ENCODE measurements at regions not wholly inside any gene's neighbourhood (a gene's known extent, or its start where the extent isn't known, plus 50 kb on each side); places are given as distances from the start of the nearest gene placed in this dataset.
"Not testable (repeated sequence)": the region's sequence is repeated elsewhere in the genome, so short reads cannot be mapped to it uniquely, and the experiment has no call there.

GRCh38 chr22:17300926-17301325 lies 68.3 kb upstream of the CECR2 start:
- H3K4me3 ChIP-seq (ENCODE audit: low read depth, low read length, poor library complexity, severe bottlenecking) = no peak overlapping the region
- no peak for TF ChIP-seq CTCF (conservative IDR thresholded peaks at IDR 0.05; ENCODE audit: low read depth, low read length)
- TF ChIP-seq EZH2 (IDR thresholded peaks at IDR 0.05; ENCODE audit: borderline replicate concordance, low read depth, low read length, poor library complexity, severe bottlenecking) = no peak
- H3K27me3 ChIP-seq (replicated peaks; ENCODE audit: insufficient read depth, low read depth, low read length, poor library complexity) = no peaks in the 10 kb centered on the region
- no peaks in the 10 kb centered on the region for H3K36me3 ChIP-seq (ENCODE audit: insufficient read depth, low read length, poor library complexity, severe bottlenecking)
- no peaks in the 10 kb centered on the region for H3K9me3 ChIP-seq (ENCODE audit: low read depth, low read length, poor library complexity, severe bottlenecking)
- BruUV-seq (replicated peaks) = no TSS peak
- POLR2A ChIA-PET (ENCODE audit: low non-redundant PET) = no interaction called here
- H3K4me1 ChIP-seq (ENCODE audit: insufficient read depth, low read length, poor library complexity, severe bottlenecking) = no peaks in the 10 kb centered on the region
- DNase-seq (ENCODE audit: low spot score) = no peak
- no peak overlapping the region for H3K27ac ChIP-seq (ENCODE audit: low read depth, low read length, poor library complexity, severe bottlenecking)
- CTCF ChIA-PET = no interaction called here
- intact Hi-C loops (cut with micrococcal nuclease; ENCODE audit: unreplicated experiment) = no loop called here

GRCh38 chr22:17298805-17299502 lies 70.3 kb upstream of the CECR2 start:
- H3K4me1 ChIP-seq (ENCODE audit: insufficient read depth, low read length, poor library complexity, severe bottlenecking); H3K27ac ChIP-seq (ENCODE audit: low read depth, low read length, poor library complexity, severe bottlenecking); H3K36me3 ChIP-seq (ENCODE audit: insufficient read depth, low read length, poor library complexity, severe bottlenecking); POLR2A ChIA-PET (ENCODE audit: low non-redundant PET); H3K27me3 ChIP-seq (replicated peaks; ENCODE audit: insufficient read depth, low read depth, low read length, poor library complexity); DNase-seq (ENCODE audit: low spot score); BruUV-seq (replicated peaks); H3K9me3 ChIP-seq (ENCODE audit: low read depth, low read length, poor library complexity, severe bottlenecking); intact Hi-C loops (cut with micrococcal nuclease; ENCODE audit: unreplicated experiment); CTCF ChIA-PET; H3K4me3 ChIP-seq (ENCODE audit: low read depth, low read length, poor library complexity, severe bottlenecking): not testable (repeated sequence)

- POLR2A ChIA-PET (ENCODE audit: low non-redundant PET) = interaction anchor here (0.6 kb wide), 1 partner anchor 83 kb away, joined by 3 read pairs; no protein-coding TSS in a partner anchor
- no peak for DNase-seq (ENCODE audit: low spot score)
- H3K27ac ChIP-seq (ENCODE audit: low read depth, low read length, poor library complexity, severe bottlenecking) = no peak overlapping the region
- CTCF ChIA-PET = no interaction called here
- H3K27me3 ChIP-seq (replicated peaks; ENCODE audit: insufficient read depth, low read depth, low read length, poor library complexity) = no peaks in the 10 kb centered on the region
- BruUV-seq (replicated peaks) = no TSS peak
- no peaks in the 10 kb centered on the region for H3K36me3 ChIP-seq (ENCODE audit: insufficient read depth, low read length, poor library complexity, severe bottlenecking)
- no peaks in the 10 kb centered on the region for H3K4me1 ChIP-seq (ENCODE audit: insufficient read depth, low read length, poor library complexity, severe bottlenecking)
- no peaks in the 10 kb centered on the region for H3K9me3 ChIP-seq (ENCODE audit: low read depth, low read length, poor library complexity, severe bottlenecking)
- H3K4me3 ChIP-seq (ENCODE audit: low read depth, low read length, poor library complexity, severe bottlenecking) = no peak overlapping the region
- intact Hi-C loops (cut with micrococcal nuclease; ENCODE audit: unreplicated experiment) = no loop called here
- TF ChIP-seq EZH2 (IDR thresholded peaks at IDR 0.05; ENCODE audit: borderline replicate concordance, low read depth, low read length, poor library complexity, severe bottlenecking) = no peak
- no peak for TF ChIP-seq CTCF (conservative IDR thresholded peaks at IDR 0.05; ENCODE audit: low read depth, low read length)
Observed at GRCh38 chr22:17285656-17286055, 66.4 kb upstream of the ADA2 start.

- no TSS peak for BruUV-seq (replicated peaks)
- no peak for TF ChIP-seq CTCF (conservative IDR thresholded peaks at IDR 0.05; ENCODE audit: low read depth, low read length)
- TF ChIP-seq EZH2 (IDR thresholded peaks at IDR 0.05; ENCODE audit: borderline replicate concordance, low read depth, low read length, poor library complexity, severe bottlenecking) = no peak
- H3K27ac ChIP-seq (ENCODE audit: low read depth, low read length, poor library complexity, severe bottlenecking) = no peak overlapping the region
- no peaks in the 10 kb centered on the region for H3K9me3 ChIP-seq (ENCODE audit: low read depth, low read length, poor library complexity, severe bottlenecking)
- ChIA-PET CTCF (no interaction called here), POLR2A (ENCODE audit: low non-redundant PET) (no interaction called here)
- intact Hi-C loops (cut with micrococcal nuclease; ENCODE audit: unreplicated experiment) = no loop called here
- H3K4me1 ChIP-seq (ENCODE audit: insufficient read depth, low read length, poor library complexity, severe bottlenecking) = no peaks in the 10 kb centered on the region
- H3K27me3 ChIP-seq (replicated peaks; ENCODE audit: insufficient read depth, low read depth, low read length, poor library complexity) = no peaks in the 10 kb centered on the region
- H3K36me3 ChIP-seq (ENCODE audit: insufficient read depth, low read length, poor library complexity, severe bottlenecking) = no peaks in the 10 kb centered on the region
- H3K4me3 ChIP-seq (ENCODE audit: low read depth, low read length, poor library complexity, severe bottlenecking) = no peak overlapping the region
- no peak for DNase-seq (ENCODE audit: low spot score)
Observed at GRCh38 chr22:17284888-17285287, 65.7 kb upstream of the ADA2 start.
